ENCODE measurements at regions not wholly inside any gene's neighbourhood (a gene's known extent, or its start where the extent isn't known, plus 50 kb on each side); places are given as distances from the start of the nearest gene placed in this dataset.
"Not testable (repeated sequence)": the region's sequence is repeated elsewhere in the genome, so short reads cannot be mapped to it uniquely, and the experiment has no call there.

- Histone ChIP-seq H3K27me3 (no peaks in the 10 kb centered on the region), H3K27ac (no peak overlapping the region), H3K9me3 (no peaks in the 10 kb centered on the region), H3K4me3 (no peak overlapping the region), H3K36me3 (no peaks in the 10 kb centered on the region), H3K4me1 (ENCODE audit: insufficient read depth) (no peaks in the 10 kb centered on the region)
- intact Hi-C loops (cut with DNase I): no loop called here
- TF ChIP-seq POLR2A (IDR thresholded peaks at IDR 0.05): no peak
- TF ChIP-seq EP300 (IDR thresholded peaks at IDR 0.05): no peak
- TF ChIP-seq CTCF (IDR thresholded peaks at IDR 0.05): no peak
- WGBS, 3 donors: 72 to 95% (median 72%) methylated on average over 2 of the region's 2 CpGs
- DNase-seq: no peak
Observed at GRCh38 chr2:155902635-155903034, 429.9 kb downstream of the NR4A2 start.

DNA sequence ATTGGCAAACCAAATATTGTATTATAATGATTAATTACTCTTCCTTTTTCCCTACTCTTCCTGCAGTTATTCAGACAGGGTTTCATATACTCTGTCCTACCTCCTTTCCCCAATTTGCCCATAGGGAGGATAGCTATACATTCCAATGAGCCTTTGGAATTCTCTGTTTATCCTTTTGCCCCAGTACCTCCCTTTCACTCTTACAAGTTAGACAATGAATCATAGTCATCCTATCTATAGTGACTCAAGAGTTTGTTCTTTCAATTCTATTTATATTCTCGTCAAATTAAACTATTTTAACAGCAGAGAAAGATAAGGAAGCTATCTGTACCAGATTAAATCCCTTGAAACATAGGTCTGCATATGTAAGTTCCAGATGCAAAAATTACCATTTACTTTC lies 437.5 kb downstream of the NR4A2 start:
- H3K9me3 ChIP-seq: no peaks in the 10 kb centered on the region
- TF ChIP-seq CTCF (IDR thresholded peaks at IDR 0.05) (no peak), POLR2A (IDR thresholded peaks at IDR 0.05) (no peak), EP300 (IDR thresholded peaks at IDR 0.05) (no peak)
- intact Hi-C loops (cut with DNase I): no loop called here
- H3K27me3 ChIP-seq: no peaks in the 10 kb centered on the region
- no peak overlapping the region for H3K4me3 ChIP-seq
- H3K4me1 ChIP-seq (ENCODE audit: insufficient read depth): no peaks in the 10 kb centered on the region
- WGBS, 3 donors: 16 to 20% (median 19%) methylated on average over 1 of the region's 1 CpG
- H3K36me3 ChIP-seq: no peaks in the 10 kb centered on the region
- no peak overlapping the region for H3K27ac ChIP-seq
- no peak for DNase-seq

GRCh38 chr2:155880382-155880781 lies 452.1 kb downstream of the NR4A2 start:
- 66 to 72% (median 70%) methylated on average over 5 of the region's 5 CpGs for WGBS, 3 donors
- H3K4me3 ChIP-seq; H3K9me3 ChIP-seq; H3K4me1 ChIP-seq (ENCODE audit: insufficient read depth); H3K36me3 ChIP-seq; H3K27ac ChIP-seq; DNase-seq; H3K27me3 ChIP-seq; intact Hi-C loops (cut with DNase I): not testable (repeated sequence)

- H3K4me3 ChIP-seq; H3K36me3 ChIP-seq; intact Hi-C loops (cut with DNase I); DNase-seq; H3K4me1 ChIP-seq (ENCODE audit: insufficient read depth); H3K27me3 ChIP-seq; H3K9me3 ChIP-seq; H3K27ac ChIP-seq: not testable (repeated sequence)
- WGBS, 3 donors: 72 to 81% (median 74%) methylated on average over 5 of the region's 5 CpGs
Observed at GRCh38 chr2:155879900-155880299, 452.6 kb downstream of the NR4A2 start.

- Histone ChIP-seq H3K27ac (no peak overlapping the region), H3K36me3 (no peaks in the 10 kb centered on the region), H3K4me1 (ENCODE audit: insufficient read depth) (no peaks in the 10 kb centered on the region), H3K27me3 (no peaks in the 10 kb centered on the region), H3K9me3 (no peaks in the 10 kb centered on the region), H3K4me3 (no peak overlapping the region)
- intact Hi-C loops (cut with DNase I): no loop called here
- TF ChIP-seq POLR2A (IDR thresholded peaks at IDR 0.05) (no peak), EP300 (IDR thresholded peaks at IDR 0.05) (no peak), CTCF (IDR thresholded peaks at IDR 0.05) (no peak)
- WGBS, 3 donors: 91 to 93% (median 91%) methylated on average over 3 of the region's 3 CpGs
- no peak for DNase-seq
Observed at GRCh38 chr2:155872396-155872795, 460.1 kb downstream of the NR4A2 start.

DNA sequence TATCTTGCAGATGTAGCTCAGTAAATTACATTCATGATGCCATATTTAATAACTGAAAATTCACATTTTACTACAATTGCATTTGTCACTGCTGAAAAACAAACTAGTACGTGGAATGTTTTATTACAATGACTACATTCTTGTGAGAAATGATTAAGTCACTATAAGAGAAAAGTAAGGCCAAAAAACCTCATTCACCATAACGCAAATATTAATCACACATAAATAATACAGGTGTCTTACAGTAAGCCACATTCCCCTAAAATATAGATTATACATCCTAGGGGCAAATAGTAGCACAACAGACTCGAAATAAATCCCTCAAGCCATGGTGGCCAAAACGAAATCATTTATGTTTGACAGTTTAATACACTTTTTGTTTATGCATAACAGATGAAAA lies 460.6 kb downstream of the NR4A2 start:
- TF ChIP-seq EP300 (IDR thresholded peaks at IDR 0.05): no peak
- TF ChIP-seq CTCF (IDR thresholded peaks at IDR 0.05): no peak
- TF ChIP-seq POLR2A (IDR thresholded peaks at IDR 0.05): no peak
- H3K9me3 ChIP-seq: no peaks in the 10 kb centered on the region
- intact Hi-C loops (cut with DNase I): no loop called here
- H3K4me1 ChIP-seq (ENCODE audit: insufficient read depth): no peaks in the 10 kb centered on the region
- H3K36me3 ChIP-seq: no peaks in the 10 kb centered on the region
- H3K4me3 ChIP-seq: no peak overlapping the region
- no peak overlapping the region for H3K27ac ChIP-seq
- no peak for DNase-seq
- WGBS, 3 donors: 77 to 83% (median 82%) methylated on average over 4 of the region's 4 CpGs
- H3K27me3 ChIP-seq: no peaks in the 10 kb centered on the region

All from ovary (tissue), 7 donors.